A673 (cell line): ENCODE measurements at regions not wholly inside any gene's neighbourhood (a gene's known extent, or its start where the extent isn't known, plus 50 kb on each side); places are given as distances from the start of the nearest gene placed in this dataset.

ENCODE experiments used
- BruUV-seq: library from RNA; stranded (reverse); fragments of 400-500 nt; replicated peaks from 2 replicates; lab custom pipeline; 2021; lab: Mats Ljungman, UMichigan
- CTCF ChIA-PET: fragments of 300-600 bp; sonication (Branson Sonifier 250); formaldehyde crosslinking; loops from one replicate; lab custom pipeline; 2022; ENCODE audit warnings: antibody characterized with exemption; lab: Charles Lee
- POLR2A ChIA-PET: fragments of 300-600 bp; sonication (Branson Sonifier 250); formaldehyde crosslinking; loops from one replicate; lab custom pipeline; 2022; ENCODE audit warnings: antibody characterized with exemption; ENCODE audit not compliant: low non-redundant PET; lab: Charles Lee
- DNase-seq: peaks from one replicate; pipeline ENCODE4 v3.0.0-alpha.2; 2015; ENCODE audit warnings: low spot score
- H3K27ac ChIP-seq: fragments of 200-600 bp; sonication (generic); 2 replicates; pipeline ENCODE4 v1.5.1; 2016; ENCODE audit warnings: mixed run types, low read depth, mild to moderate bottlenecking, mixed read lengths, antibody characterized with exemption, low read length; ENCODE audit not compliant: poor library complexity, severe bottlenecking
- H3K27me3 ChIP-seq: fragments of 200-600 bp; sonication (generic); replicated peaks from 2 replicates; pipeline ENCODE4 v1.6.1; 2017; ENCODE audit warnings: mixed run types, low read depth, mild to moderate bottlenecking, mixed read lengths, antibody characterized with exemption, low read length; ENCODE audit not compliant: insufficient read depth, poor library complexity
- H3K36me3 ChIP-seq: fragments of 200-600 bp; sonication (generic); 2 replicates; pipeline ENCODE4 v1.6.1; 2016; ENCODE audit warnings: mixed run types, mild to moderate bottlenecking, mixed read lengths, antibody characterized with exemption, low read length; ENCODE audit not compliant: insufficient read depth, poor library complexity, severe bottlenecking
- H3K4me1 ChIP-seq: fragments of 200-600 bp; sonication (generic); 2 replicates; pipeline ENCODE4 v1.6.1; 2017; ENCODE audit warnings: mixed run types, mild to moderate bottlenecking, mixed read lengths, antibody characterized with exemption, low read length; ENCODE audit not compliant: insufficient read depth, poor library complexity, severe bottlenecking
- H3K4me3 ChIP-seq: fragments of 200-600 bp; sonication (generic); 2 replicates; pipeline ENCODE4 v1.5.1; 2016; ENCODE audit warnings: low read depth, mixed run types, mild to moderate bottlenecking, mixed read lengths, low read length; ENCODE audit not compliant: poor library complexity, severe bottlenecking
- H3K9me3 ChIP-seq: fragments of 200-600 bp; sonication (generic); 2 replicates; pipeline ENCODE4 v1.6.1; 2016; ENCODE audit warnings: mixed run types, low read depth, mild to moderate bottlenecking, mixed read lengths, antibody characterized with exemption, low read length; ENCODE audit not compliant: poor library complexity, severe bottlenecking
- CTCF ChIP-seq: fragments of 300-800, 200-600 bp; sonication (generic); conservative IDR thresholded peaks from 2 replicates; pipeline ENCODE4 v1.5.1; 2017; ENCODE audit warnings: low read depth, mild to moderate bottlenecking, antibody characterized with exemption, low read length, moderate library complexity, mixed read lengths
- EZH2 ChIP-seq: fragments of 200-600 bp; sonication (generic); IDR thresholded peaks from 2 replicates; pipeline ENCODE4 v1.6.1; 2017; ENCODE audit warnings: borderline replicate concordance, low read depth, mild to moderate bottlenecking, mixed read lengths, antibody characterized with exemption, low read length; ENCODE audit not compliant: poor library complexity, severe bottlenecking
- intact Hi-C: fragments of 100-400 bp; cut with micrococcal nuclease; formaldehyde crosslinking; loops from one replicate; pipeline ENCODE4 v1.10.0; 2022; ENCODE audit not compliant: unreplicated experiment

- no peak for TF ChIP-seq CTCF
- no peak for TF ChIP-seq EZH2
- Histone ChIP-seq H3K27me3 (no peaks in the 10 kb centered on the region), H3K4me3 (no peak overlapping the region), H3K36me3 (no peaks in the 10 kb centered on the region), H3K4me1 (no peaks in the 10 kb centered on the region), H3K9me3 (no peaks in the 10 kb centered on the region), H3K27ac (no peak overlapping the region)
- BruUV-seq = no TSS peak
- intact Hi-C loops = no loop called here
- no peak for DNase-seq
- ChIA-PET CTCF (no interaction called here), POLR2A (no interaction called here)
Measured at GRCh38 chrX:139234898-139235297, 295.6 kb upstream of the F9 start.

GRCh38 chrX:139224953-139225665 is 305.4 kb upstream of the F9 start:
- BruUV-seq = no TSS peak
- no peaks in the 10 kb centered on the region for H3K27me3 ChIP-seq
- H3K4me1 ChIP-seq = no peaks in the 10 kb centered on the region
- H3K9me3 ChIP-seq = no peaks in the 10 kb centered on the region
- no peak overlapping the region for H3K27ac ChIP-seq
- ChIA-PET CTCF (no interaction called here), POLR2A (no interaction called here)
- DNase-seq = no peak
- TF ChIP-seq EZH2 (no peak), CTCF (no peak)
- intact Hi-C loops = no loop called here
- no peaks in the 10 kb centered on the region for H3K36me3 ChIP-seq
- H3K4me3 ChIP-seq = no peak overlapping the region

- no peaks in the 10 kb centered on the region for H3K4me1 ChIP-seq
- intact Hi-C loops = no loop called here
- H3K4me3 ChIP-seq = no peak overlapping the region
- DNase-seq = no peak
- no peak overlapping the region for H3K27ac ChIP-seq
- ChIA-PET POLR2A (no interaction called here), CTCF (no interaction called here)
- TF ChIP-seq EZH2 (no peak), CTCF (no peak)
- H3K9me3 ChIP-seq = no peaks in the 10 kb centered on the region
- BruUV-seq = no TSS peak
- no peaks in the 10 kb centered on the region for H3K36me3 ChIP-seq
- H3K27me3 ChIP-seq = peaks cover 5% of the 10 kb centered on the region
Measured at GRCh38 chrX:139222511-139223200, 307.9 kb upstream of the F9 start.
